GM19351 (cell line): ENCODE measurements at regions not wholly inside any gene's neighbourhood (a gene's known extent, or its start where the extent isn't known, plus 50 kb on each side); places are given as distances from the start of the nearest gene placed in this dataset.
"Not testable (repeated sequence)": the region's sequence is repeated elsewhere in the genome, so short reads cannot be mapped to it uniquely, and the experiment has no call there.

Source experiments
- ATAC-seq: cut with Tn5 transposase; IDR thresholded peaks from one replicate; pipeline ENCODE4 v1.9.1; 2021; ENCODE audit warnings: mild to moderate bottlenecking, moderate library complexity; ENCODE audit not compliant: unreplicated experiment

DNA sequence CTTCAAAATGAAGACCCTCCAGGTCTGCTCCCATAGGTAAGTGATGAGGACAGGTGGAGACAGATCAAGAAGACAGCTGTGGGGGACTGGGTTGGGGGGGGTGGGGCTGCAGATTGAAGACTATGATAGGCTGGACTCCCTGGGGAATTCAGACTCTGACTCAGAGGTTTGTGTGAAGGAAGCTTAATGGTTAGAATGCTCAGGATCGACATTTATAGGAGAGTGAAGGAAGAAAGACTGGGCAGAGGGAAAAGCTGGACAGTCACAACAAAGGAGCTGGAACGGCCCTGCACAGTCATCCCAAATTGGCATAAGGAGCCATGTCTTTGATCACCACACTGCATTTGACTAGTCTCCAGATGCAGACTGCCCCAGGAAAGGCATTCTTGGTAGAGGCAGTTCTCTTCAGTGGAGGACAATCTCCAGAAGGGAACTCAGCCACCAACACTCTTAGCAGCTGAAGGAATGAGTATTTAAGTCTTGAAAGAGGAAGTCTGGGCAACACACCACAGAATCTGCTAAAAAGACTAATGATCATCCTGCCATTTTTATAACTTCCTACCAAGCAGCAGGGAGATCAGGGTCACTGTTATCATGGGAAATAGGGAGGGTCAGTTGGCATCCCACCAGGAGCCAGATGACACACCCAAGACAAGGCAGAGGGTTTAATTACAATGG is 120.0 kb upstream of the ZC3H11B start:
- no peak for ATAC-seq

DNA sequence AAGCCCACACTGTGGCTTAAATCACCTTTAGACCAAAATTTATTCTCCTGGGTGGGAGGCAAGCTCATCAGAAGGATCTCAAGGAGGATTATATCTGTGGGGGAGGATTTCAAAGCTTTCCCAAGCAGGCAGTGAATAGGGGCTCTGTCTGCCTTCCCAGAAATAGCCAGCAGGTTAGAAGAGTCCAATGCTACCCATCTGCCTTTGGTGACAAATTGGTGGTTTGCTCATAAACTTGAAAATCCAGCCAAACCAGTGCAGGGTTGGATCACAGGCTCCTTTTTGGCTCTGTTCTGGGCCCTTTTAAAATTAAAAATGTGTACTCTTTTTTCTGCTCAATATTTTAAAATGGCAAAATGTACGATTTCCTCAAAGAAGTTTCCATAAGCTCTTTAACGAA is 118.9 kb upstream of the ZC3H11B start:
- ATAC-seq = no peak

DNA sequence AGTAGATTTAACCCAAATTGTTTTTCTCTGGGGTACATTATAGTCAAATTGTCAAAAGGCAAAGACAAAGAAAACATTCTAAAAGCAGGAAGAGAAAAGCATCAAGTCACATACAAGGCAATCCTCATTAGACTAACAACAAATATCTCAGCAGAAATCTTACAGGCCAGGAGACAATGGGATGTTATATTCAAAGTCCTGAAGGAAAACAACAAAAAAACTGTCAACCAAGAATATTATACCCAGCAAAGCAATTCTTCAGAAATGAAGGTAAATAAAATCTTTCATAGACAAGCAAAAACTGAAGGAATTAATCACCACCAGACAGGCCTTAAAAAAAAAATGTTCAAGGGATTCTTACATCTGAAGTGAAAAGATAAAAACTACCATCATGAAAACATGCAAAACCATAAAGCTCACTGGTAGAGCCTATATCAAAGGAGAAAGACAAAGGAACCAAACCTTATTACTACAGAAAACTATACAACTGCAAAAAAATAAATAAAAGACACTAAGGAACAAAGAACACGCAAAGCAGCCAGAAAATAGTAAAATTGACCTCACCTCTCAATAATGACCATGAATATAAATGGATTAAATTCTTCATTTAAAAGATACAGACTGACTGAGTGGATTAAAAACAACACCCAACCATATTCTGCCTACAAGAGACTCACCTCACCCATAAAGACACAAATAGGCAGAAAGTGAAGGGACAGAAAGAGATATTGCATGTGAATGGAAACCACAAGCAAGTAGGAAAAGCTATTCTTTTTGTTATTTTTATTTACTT is 113.8 kb upstream of the ZC3H11B start:
- no peak for ATAC-seq

DNA sequence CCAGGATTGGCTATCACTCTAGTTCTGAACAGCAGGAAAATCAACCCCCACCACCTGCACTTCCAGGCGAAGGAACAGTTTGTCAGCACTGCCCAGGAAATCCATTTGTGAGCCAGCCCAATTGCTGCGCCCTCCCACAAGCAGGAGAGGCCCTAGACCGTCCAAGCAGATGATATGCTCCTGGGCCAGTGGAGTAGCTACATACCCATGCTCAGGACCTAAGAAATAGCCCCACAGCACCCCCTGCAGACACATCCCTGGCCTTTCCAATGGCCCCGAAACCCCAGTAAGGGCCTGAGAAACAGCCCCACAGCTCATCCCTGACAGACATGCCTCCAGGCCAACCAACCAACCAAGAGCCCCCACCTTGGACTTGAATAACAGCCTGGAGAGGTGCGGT is 111.5 kb upstream of the ZC3H11B start:
- ATAC-seq = no peak

DNA sequence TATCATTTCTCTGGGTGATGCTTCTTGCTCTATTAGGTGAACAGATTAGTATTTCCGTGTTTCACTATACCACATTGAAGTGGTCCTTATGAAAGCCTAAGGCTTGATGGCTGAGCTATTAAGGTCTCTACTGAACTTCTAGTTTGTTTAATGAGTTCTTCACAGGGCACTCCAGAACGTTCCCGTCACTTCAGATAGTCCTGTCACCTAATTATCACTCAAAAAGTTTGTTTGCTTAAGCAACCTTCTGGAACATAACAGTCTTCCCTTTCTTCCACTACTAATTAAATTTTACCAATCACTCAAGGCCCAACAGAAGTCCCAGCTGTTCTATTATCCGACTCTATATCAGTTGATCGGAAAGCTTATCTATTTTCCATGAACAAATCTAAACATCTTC is 104.6 kb upstream of the ZC3H11B start:
- ATAC-seq = no peak

DNA sequence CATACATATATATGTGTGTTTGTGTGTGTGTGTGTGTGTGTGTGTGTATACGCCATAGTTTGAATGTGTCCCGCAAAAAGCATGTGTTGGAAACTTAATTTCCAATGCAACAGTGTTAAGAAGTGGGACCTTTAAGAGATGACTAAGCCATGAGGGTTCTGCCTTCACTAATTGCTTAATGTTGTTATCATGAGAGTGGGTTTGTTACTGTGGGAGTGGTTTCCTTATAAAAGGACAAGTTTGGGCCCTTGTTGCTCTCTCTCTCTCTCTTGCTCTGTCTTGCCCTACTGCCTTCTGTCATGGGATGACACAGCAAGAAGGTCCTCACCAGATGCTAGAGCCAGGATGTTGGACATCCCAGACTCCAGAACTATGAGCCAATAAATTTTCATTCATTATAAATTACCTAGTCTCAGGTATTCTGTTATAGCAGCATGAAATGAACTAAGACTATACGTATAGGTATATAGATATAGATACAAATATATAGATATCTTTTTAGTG is 103.8 kb upstream of the ZC3H11B start:
- no peak for ATAC-seq

DNA sequence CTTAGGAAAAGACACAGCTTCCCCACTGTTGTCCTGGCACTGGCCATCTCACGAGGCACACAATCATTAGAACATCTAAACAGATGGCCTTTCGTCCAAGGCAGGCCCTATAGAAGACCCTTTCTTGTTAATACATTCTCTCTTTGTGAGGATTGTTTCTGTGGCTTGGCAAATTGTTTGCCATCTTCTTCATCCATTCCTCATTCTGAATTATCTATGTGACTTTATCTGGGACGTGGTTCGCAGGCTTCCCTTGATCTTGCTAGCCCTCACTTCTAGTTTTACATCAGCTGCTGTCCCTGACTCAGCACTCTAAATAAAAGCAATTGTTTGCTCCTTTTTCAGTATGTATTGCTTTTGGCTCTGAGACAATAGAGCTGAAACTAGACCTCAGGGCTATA is 101.1 kb upstream of the ZC3H11B start:
- no peak for ATAC-seq

DNA sequence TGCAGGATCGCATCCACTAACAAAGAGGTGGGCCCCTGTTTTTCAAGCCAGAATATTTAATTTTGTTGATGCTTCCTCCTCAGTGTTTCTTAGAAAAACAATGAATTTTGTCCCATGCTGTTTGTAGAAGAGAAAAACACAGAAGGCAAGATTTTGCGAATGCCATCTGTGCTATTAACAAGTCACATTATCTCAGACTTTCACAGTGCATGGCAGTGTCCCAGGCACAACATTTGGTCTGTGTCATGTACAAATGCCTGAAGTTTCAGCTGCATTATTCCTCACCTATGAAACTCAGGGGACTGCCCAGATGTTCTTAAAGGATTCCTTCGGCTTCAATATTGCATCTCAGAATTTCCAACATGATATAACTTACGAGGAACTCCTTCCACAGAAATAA is 99.6 kb upstream of the ZC3H11B start:
- ATAC-seq = no peak

DNA sequence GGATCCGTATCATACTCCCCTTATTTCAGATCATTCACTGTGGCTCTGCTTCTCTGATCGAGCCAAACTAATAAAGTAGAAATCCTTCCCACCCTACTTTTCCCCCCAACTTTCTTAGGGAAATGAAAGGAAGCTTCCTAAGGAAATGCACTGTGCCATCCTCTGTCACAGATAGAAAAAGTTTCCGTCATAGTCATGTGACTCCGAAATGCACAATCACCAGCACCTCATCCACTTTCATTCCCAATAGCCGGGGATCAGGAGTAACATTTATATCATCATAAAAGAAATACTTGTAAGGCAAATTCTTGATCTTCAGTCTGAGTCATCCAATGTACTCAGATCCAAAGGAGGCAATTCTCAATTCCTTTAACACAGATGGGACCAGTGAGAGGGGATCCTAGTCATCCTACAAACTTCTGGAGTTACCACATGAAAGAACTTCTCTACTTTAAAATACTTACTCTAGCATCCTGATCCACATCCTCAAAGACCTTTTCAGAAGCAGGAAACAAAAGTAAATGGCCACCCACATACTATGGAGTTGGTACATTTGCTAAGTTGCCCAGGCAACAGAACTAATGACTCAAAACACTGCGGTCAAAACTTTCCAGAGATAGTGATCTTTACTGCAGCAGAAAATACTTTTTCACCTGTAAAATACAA is 97.8 kb upstream of the ZC3H11B start:
- ATAC-seq = peak; percentile 88

DNA sequence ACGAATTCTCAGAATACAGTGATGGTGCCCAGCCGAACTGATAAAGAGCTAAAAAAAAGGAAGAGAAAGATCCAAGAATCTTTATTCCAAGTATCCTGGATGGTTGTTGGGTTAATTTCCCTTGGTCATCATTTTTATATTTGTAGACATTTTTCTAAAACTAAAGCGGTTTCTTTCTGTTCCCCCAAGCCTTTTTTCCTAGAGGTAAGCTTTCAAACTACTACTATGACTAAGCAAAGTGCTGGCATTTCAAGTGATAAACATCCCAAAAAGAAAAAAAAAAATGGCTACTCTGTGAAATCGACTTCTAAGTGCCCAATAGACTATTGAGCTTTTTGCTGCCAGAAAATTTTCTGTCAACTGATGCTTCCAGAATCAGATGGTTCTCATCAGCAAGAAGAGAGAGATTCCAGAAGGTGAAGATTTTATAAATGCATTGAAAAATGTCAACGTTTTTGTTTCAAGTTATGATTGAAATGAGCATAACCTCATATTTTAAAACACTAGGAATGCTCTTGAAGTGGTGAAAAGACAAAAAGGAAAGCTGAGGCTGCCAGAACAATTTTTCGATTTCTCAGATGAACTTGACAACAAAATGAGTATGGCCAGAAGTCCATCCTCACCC is 96.1 kb upstream of the ZC3H11B start:
- ATAC-seq = no peak

DNA sequence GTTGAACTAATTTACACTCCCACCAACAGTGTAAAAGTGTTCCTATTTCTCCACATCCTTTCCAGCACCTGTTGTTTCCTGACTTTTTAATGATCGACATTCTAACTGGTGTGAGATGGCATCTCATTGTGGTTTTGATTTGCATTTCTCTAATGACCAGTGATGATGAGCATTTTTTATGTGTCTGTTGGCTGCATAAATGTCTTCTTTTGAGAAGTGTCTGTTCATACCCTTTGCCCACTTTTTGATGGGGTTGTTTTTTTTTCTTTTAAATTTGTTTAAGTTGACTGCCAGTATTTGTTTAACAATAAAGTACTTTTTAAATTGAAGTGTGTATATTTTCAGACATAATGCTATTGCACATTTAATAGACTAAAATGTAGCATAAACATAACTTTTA is 95.0 kb upstream of the ZC3H11B start:
- not testable (repeated sequence) for ATAC-seq

DNA sequence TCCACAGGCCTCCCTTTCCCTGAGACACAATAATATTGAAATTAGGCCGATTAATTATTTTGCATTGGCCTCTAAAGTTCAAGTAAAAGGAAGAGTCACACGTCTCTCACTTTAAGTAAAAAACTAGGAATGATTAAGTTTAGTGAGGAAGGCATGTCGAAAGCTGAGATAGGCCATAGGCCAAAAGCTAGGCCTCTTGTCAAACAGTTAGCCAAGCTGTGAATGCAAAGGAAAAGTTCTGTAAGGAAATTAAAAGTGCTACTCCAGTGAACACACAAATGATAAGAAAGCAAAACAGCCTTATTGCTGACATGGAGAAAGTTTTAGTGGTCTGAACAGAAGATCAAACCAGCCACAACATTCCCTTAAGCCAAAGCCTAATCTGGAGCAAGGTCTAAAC is 91.4 kb upstream of the ZC3H11B start:
- not testable (repeated sequence) for ATAC-seq

DNA sequence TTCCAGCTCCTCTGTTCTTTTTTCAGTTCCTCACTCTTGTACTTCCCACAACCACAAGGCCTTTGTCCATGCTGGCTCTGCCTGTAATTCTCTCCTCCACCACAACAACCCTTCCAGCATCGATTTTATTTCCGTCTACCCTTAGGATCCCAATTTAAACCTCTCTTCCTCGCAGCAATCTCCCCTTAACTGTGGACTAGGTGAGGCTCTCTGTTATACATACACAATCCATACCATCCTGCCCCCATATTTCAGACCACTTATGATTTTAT is 90.4 kb upstream of the ZC3H11B start:
- no peak for ATAC-seq

DNA sequence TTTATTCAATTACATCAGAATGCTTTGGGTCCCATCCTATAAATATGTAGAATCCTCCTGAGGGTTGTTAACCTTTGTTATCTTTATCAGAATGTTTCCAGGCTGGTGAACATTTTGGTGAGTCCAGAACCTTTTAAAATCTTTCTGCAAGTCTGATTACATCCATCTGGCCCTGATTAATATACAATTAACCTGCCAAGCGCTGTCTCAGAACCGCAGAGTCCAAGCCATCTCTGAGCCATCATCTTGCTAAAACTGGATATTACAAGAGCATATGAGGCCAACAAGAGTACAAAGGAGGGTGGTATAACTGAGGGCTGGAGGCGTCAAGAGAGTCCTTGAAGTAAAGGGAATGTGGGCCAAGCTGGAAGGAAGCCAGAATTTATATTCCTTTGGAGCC is 88.6 kb upstream of the ZC3H11B start:
- ATAC-seq = no peak

DNA sequence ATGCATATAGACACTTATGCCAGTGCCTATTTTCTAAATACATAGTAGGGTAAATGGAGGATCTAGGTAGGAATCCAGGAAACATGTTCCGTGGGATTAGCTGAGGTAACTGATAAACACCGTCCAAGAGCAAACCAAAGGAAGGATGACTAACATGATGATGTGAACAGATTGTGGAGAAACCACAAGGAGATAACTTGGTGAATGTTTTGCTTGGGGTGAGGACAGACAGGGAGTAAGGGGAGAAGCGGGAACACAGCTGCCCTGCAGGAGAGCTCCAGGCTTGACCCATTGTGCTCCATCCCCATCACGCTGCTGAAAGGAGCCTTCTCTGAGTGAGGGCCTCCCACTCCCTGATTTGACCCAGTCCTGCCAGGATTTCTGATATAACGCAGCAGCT is 87.0 kb upstream of the ZC3H11B start:
- ATAC-seq = no peak

DNA sequence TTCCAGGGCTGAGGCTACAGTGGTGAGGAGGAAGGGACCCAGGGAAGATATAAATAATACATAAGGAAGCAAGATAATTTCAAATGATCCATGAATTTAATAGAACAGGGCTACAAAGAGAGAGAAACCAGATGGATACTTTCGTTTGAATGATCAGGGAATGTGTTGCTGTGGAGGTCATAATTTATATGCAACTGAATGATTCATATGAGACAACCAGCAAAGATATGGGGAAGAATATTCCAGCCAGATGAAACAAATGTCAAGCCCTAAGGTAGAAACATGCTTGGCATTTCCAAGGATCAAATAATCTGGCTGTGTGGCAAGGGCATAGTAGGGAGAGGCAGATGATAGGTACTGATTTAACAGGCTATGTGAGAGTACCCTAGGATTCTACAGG is 84.8 kb upstream of the ZC3H11B start:
- ATAC-seq = no peak

DNA sequence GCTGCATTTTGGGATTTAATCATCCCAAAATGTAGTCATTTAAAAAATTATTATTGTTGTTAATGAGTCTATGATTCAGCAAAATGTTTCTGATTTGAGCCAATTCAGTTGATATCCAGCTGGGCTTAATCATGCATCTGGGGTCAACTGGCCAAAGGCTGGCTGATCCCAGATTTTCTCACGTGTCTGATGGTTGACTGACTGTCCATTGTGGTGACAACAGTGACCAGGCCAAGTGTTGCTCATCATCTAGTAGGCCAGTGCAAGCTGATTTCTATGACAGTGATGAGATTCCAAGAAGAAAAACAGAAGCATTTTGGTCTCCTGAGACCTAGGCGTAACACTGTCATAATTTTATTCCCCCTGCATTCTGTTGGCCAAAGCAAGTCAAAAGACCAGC is 80.1 kb upstream of the ZC3H11B start:
- no peak for ATAC-seq

DNA sequence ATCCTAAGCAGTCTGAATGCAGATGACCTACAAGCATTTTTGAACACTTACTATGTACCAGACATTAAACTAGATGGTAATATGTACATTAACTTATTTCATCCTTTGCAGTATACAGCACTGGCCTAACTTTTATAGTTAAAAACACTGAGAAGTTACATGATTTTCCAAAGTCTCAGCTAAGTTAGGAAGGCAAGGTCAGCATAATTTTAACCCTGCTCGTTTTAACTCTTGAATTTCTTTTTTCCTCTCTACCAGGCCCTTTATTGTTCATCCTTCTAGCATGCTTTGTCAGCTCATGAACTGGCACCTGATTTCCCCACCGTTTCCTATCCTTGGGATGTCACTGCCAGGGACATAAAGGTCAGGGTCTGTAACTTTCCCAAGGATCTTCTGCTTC is 76.9 kb upstream of the ZC3H11B start:
- no peak for ATAC-seq

DNA sequence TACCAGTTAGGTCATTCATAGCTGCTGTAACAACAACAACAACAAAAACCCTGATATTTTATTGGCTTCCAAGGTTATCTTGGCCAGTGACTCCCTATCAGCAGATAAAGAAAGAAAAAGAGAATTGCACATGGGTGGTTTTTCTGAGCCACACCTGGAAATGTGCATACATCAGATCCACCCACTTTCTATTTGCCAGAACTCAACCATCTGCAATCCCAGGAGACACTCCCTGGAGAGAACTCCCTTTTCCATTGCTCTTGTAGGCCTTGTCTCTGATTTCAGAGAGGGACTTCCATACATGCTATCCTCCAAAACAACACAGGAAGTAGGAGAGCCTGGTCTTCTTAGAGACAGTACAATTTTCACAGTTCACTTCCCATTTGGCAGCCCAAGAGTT is 74.9 kb upstream of the ZC3H11B start:
- no peak for ATAC-seq

DNA sequence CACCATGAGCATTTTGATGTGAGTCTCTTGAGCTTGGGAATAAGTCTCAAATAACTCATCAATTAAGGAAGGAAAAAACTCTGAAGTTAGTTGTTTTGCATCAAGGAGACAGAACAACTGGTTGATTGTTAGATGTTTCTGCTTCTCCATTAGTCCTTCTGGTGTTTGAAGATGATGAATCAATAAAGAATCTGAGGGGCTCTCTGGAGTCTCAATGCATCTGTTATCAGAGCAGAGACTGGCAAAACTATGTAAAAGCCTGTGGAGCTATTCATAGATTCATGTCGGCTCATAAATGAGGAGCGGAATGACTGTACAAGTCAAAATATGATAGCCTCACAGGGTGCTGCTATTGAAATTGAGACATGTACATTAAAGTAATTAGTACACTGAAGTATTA is 73.3 kb upstream of the ZC3H11B start:
- ATAC-seq = no peak

DNA sequence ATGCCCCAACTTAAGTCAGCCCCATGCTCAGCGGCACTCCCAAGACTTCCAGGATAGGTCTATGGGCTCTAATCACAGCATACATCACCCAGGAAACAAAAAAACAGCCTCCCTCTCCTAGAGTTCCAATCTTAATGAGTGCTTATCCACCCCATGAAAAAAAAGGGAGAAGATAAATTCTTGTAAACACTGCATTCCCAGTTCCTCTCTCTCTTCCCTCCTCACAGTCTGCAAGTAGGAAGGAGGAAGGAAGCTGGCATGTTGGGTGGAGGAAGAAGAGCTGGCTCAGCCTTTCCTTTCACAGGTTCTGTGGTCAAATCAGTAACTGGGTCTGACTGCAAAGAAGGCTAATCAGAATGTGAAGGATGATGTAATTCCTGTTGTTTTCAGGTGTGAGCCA is 69.9 kb upstream of the ZC3H11B start:
- no peak for ATAC-seq

DNA sequence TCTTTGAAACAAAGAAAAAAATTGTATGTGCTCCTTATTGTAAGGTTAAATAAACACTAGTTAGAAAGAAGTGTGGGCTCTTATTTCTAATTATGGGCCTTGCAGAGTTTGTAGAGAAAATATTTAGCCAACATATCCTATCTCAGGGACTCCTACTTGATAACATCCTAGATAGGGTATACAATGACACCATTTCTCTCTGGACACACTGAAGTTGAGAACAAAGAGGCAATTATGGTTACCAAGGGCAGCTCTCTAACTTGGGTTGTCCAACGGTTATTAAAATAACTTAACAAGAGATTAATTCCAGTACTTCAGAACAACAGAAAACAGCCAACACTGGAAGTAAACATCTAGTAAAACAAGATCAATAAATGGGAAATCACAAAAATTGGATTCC is 69.0 kb upstream of the ZC3H11B start:
- no peak for ATAC-seq
